GM23338 (cell line): ENCODE measurements at regions not wholly inside any gene's neighbourhood (a gene's known extent, or its start where the extent isn't known, plus 50 kb on each side); places are given as distances from the start of the nearest gene placed in this dataset.

ENCODE experiments used
- ATAC-seq: fragments of 200-7000 bp; cut with Tn5 transposase; 3 replicates; pipeline ENCODE4 v1.9.1; 2020
- DNase-seq: peaks from one replicate; pipeline ENCODE4 v3.0.0-alpha.2; 2015; ENCODE audit warnings: low spot score
- H2AFZ ChIP-seq: fragments of 200-600 bp; sonication (generic); 2 replicates; pipeline ENCODE4 v1.8.0; 2016; ENCODE audit warnings: antibody characterized with exemption, mild to moderate bottlenecking, moderate library complexity
- H3F3A ChIP-seq: fragments of 200-600 bp; sonication (generic); replicated peaks from 2 replicates; pipeline ENCODE4 v1.8.0; 2017; ENCODE audit warnings: antibody characterized with exemption, mixed run types, low read depth
- H3K27ac ChIP-seq: fragments of 200-600 bp; sonication (generic); 2 replicates; pipeline ENCODE4 v1.6.1; 2016; ENCODE audit warnings: low read depth
- H3K27me3 ChIP-seq: fragments of 200-600 bp; sonication (generic); 2 replicates; pipeline ENCODE4 v1.8.0; 2016; ENCODE audit warnings: mild to moderate bottlenecking, mixed run types, moderate library complexity; ENCODE audit not compliant: insufficient read depth
- H3K36me3 ChIP-seq: fragments of 200-600 bp; sonication (generic); 2 replicates; pipeline ENCODE4 v1.8.0; 2016; ENCODE audit warnings: mild to moderate bottlenecking; ENCODE audit not compliant: insufficient read depth
- H3K4me1 ChIP-seq: fragments of 200-600 bp; sonication (generic); 2 replicates; pipeline ENCODE4 v1.8.0; 2016; ENCODE audit warnings: mild to moderate bottlenecking, moderate library complexity; ENCODE audit not compliant: insufficient read depth
- H3K4me2 ChIP-seq: fragments of 200-600 bp; sonication (generic); 2 replicates; pipeline ENCODE4 v1.7.1; 2017; ENCODE audit warnings: mixed run types
- H3K4me3 ChIP-seq: fragments of 200-600 bp; sonication (generic); 2 replicates; pipeline ENCODE4 v1.6.1; 2016; ENCODE audit warnings: mixed run types
- H3K79me2 ChIP-seq: fragments of 200-600 bp; sonication (generic); replicated peaks from 2 replicates; pipeline ENCODE4 v1.8.0; 2017; ENCODE audit warnings: mild to moderate bottlenecking; ENCODE audit not compliant: insufficient read depth
- H3K9me2 ChIP-seq: fragments of 200-600 bp; sonication (generic); 2 replicates; pipeline ENCODE4 v1.8.0; 2017; ENCODE audit not compliant: insufficient read depth
- H4K20me1 ChIP-seq: fragments of 200-600 bp; sonication (generic); replicated peaks from 2 replicates; pipeline ENCODE4 v1.8.0; 2017; ENCODE audit warnings: mild to moderate bottlenecking; ENCODE audit not compliant: insufficient read depth
- H3K27ac Mint-ChIP-seq: 2 replicates; pipeline ENCODE4 v1.8.0; 2020; ENCODE audit warnings: inconsistent platforms, mild to moderate bottlenecking, moderate library complexity, mixed read lengths
- H3K27me3 Mint-ChIP-seq: 3 replicates; pipeline ENCODE4 v1.8.0; 2022; ENCODE audit warnings: low read depth, mild to moderate bottlenecking, moderate library complexity, mixed read lengths, inconsistent platforms; ENCODE audit not compliant: insufficient read depth, poor library complexity
- H3K36me3 Mint-ChIP-seq: 3 replicates; pipeline ENCODE4 v1.8.0; 2021; ENCODE audit warnings: low read depth, mild to moderate bottlenecking, inconsistent platforms, moderate library complexity, mixed read lengths
- H3K4me1 Mint-ChIP-seq: 3 replicates; pipeline ENCODE4 v1.8.0; 2020; ENCODE audit warnings: mild to moderate bottlenecking, inconsistent platforms, mixed read lengths
- H3K4me3 Mint-ChIP-seq: 3 replicates; pipeline ENCODE4 v1.8.0; 2021; ENCODE audit warnings: moderate library complexity, mild to moderate bottlenecking, inconsistent platforms, mixed read lengths
- H3K9me3 Mint-ChIP-seq: 3 replicates; pipeline ENCODE4 v1.8.0; 2020; ENCODE audit warnings: moderate library complexity, mild to moderate bottlenecking, inconsistent platforms, mixed read lengths
- EZH2phosphoT487 ChIP-seq: fragments of 200-600 bp; sonication (generic); IDR thresholded peaks from one replicate; pipeline ENCODE4 v1.8.1; 2018; ENCODE audit warnings: antibody characterized with exemption; ENCODE audit not compliant: unreplicated experiment
- POLR2AphosphoS5 ChIP-seq: IDR thresholded peaks from 2 replicates; pipeline ENCODE4 v1.6.1; 2016; ENCODE audit warnings: antibody characterized with exemption, low read depth
- REST ChIP-seq: IDR thresholded peaks from one replicate; pipeline ENCODE4 v1.6.1; 2018; ENCODE audit warnings: antibody characterized with exemption; ENCODE audit not compliant: unreplicated experiment
- STAT1 ChIP-seq: IDR thresholded peaks from one replicate; pipeline ENCODE4 v1.6.1; 2016; ENCODE audit warnings: antibody characterized with exemption; ENCODE audit not compliant: unreplicated experiment
- ZNF114 ChIP-seq: fragments of 250-450 bp; sonication (Bioruptor Pico); IDR thresholded peaks from 2 replicates; pipeline ENCODE4 v1.5.0; 2020; ENCODE audit warnings: mild to moderate bottlenecking, moderate library complexity
- ZNF331 ChIP-seq: fragments of 250-450 bp; sonication (Bioruptor Pico); IDR thresholded peaks from 2 replicates; pipeline ENCODE4 v1.5.0; 2020; ENCODE audit warnings: low read depth, mild to moderate bottlenecking, moderate library complexity
- ZNF462 ChIP-seq: fragments of 250-450 bp; sonication (Bioruptor Pico); IDR thresholded peaks from 2 replicates; pipeline ENCODE4 v1.5.0; 2020; ENCODE audit warnings: mild to moderate bottlenecking, moderate library complexity
- TF ChIP-seq, protein P1 (sequence below): IDR thresholded peaks from 2 replicates; pipeline ENCODE4 v1.6.1; 2016; ENCODE audit warnings: antibody characterized with exemption
- TF ChIP-seq, protein P2 (sequence below), 2 experiments: fragments of 200-600 bp in 1 of 2; sonication (generic) in 1 of 2; conservative IDR thresholded peaks; 2 replicates each; pipeline versions ENCODE4 v1.5.1 to v1.6.1; 2016 to 2017; ENCODE audit warnings: antibody characterized with exemption in 2 of 2, low read depth in 2 of 2, mild to moderate bottlenecking in 2 of 2, moderate library complexity in 1 of 2

DNA sequence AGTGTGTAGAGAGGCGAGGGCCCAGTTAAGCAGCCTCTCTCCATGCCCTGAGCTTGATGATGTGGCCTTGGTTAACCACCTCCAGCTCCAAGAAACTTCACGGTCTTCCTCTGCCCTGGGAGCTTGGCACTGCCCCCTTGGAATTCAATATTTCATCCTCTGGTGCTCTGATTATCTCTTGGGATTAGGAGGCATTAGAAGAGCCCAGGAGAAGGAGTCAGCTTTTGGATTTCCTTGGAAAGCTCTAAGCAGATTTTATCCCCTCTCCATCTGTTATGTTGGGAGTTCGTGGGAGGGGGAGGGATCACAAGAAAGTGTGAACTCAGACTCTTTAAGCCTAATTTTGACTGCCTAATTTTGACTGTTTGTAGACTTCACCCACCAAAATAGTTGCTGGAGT, 132.7 kb upstream of the AGBL1 start:
- Histone ChIP-seq H3F3A (no peaks in the 10 kb centered on the region), H3K27ac (no peak overlapping the region), H3K9me2 (no peaks in the 10 kb centered on the region; the same call in 1 of the 2 replicates), H2AFZ (no peak overlapping the region), H3K36me3 (no peaks in the 10 kb centered on the region), H3K79me2 (no peaks in the 10 kb centered on the region), H4K20me1 (no peaks in the 10 kb centered on the region), H3K4me3 (no peak overlapping the region), H3K4me2 (no peak overlapping the region), H3K27me3 (no peaks in the 10 kb centered on the region), H3K4me1 (no peaks in the 10 kb centered on the region)
- DNase-seq: no peak
- peaks cover 3% of the 10 kb centered on the region for H3K27me3 Mint-ChIP-seq
- no peaks in the 10 kb centered on the region for H3K36me3 Mint-ChIP-seq
- no peak overlapping the region for H3K27ac Mint-ChIP-seq
- TF ChIP-seq, protein P1, sequence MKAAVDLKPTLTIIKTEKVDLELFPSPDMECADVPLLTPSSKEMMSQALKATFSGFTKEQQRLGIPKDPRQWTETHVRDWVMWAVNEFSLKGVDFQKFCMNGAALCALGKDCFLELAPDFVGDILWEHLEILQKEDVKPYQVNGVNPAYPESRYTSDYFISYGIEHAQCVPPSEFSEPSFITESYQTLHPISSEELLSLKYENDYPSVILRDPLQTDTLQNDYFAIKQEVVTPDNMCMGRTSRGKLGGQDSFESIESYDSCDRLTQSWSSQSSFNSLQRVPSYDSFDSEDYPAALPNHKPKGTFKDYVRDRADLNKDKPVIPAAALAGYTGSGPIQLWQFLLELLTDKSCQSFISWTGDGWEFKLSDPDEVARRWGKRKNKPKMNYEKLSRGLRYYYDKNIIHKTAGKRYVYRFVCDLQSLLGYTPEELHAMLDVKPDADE: no peak
- no peak for TF ChIP-seq POLR2AphosphoS5
- TF ChIP-seq STAT1: no peak
- no peak for TF ChIP-seq ZNF331 (CRISPR knock-in tag)
- TF ChIP-seq ZNF114 (CRISPR knock-in tag): no peak
- no peak for TF ChIP-seq EZH2phosphoT487
- ATAC-seq: no peak
- H3K4me1 Mint-ChIP-seq: no peaks in the 10 kb centered on the region
- no peak overlapping the region for H3K4me3 Mint-ChIP-seq
- no peaks in the 10 kb centered on the region for H3K9me3 Mint-ChIP-seq

DNA sequence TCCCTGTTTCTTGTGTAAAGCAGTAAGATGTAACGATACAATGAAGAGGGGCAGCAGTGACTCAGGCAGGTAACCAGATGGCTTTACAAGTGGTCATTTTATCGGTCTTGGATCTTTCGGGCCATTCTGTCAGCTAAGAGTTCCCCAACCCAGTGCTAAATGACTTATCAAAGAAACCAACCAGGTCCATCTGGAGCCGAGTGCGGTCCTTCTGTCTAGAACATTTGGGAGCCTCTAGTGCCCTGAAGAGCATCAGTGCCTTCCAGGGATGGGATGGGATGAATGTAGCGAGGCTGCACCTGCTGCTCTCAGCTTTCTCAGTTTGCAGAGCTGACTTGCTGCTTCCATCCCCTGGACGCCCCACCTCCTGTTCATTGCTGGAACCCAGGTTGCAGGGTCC, 131.7 kb upstream of the AGBL1 start:
- Histone ChIP-seq H4K20me1 (no peaks in the 10 kb centered on the region), H3K27ac (no peak overlapping the region), H3K36me3 (no peaks in the 10 kb centered on the region), H3K79me2 (no peaks in the 10 kb centered on the region), H3K4me2 (no peak overlapping the region), H3K4me1 (no peaks in the 10 kb centered on the region), H3K4me3 (no peak overlapping the region), H3F3A (no peaks in the 10 kb centered on the region), H2AFZ (no peak overlapping the region), H3K9me2 (no peaks in the 10 kb centered on the region; the same call in 1 of the 2 replicates), H3K27me3 (no peaks in the 10 kb centered on the region)
- Mint-ChIP-seq H3K4me1 (no peaks in the 10 kb centered on the region), H3K36me3 (no peaks in the 10 kb centered on the region), H3K27ac (no peak overlapping the region), H3K9me3 (no peaks in the 10 kb centered on the region), H3K4me3 (no peak overlapping the region), H3K27me3 (peaks cover 3% of the 10 kb centered on the region)
- no peak for TF ChIP-seq ZNF462
- TF ChIP-seq STAT1: no peak
- no peak for TF ChIP-seq POLR2AphosphoS5
- TF ChIP-seq, protein P2, sequence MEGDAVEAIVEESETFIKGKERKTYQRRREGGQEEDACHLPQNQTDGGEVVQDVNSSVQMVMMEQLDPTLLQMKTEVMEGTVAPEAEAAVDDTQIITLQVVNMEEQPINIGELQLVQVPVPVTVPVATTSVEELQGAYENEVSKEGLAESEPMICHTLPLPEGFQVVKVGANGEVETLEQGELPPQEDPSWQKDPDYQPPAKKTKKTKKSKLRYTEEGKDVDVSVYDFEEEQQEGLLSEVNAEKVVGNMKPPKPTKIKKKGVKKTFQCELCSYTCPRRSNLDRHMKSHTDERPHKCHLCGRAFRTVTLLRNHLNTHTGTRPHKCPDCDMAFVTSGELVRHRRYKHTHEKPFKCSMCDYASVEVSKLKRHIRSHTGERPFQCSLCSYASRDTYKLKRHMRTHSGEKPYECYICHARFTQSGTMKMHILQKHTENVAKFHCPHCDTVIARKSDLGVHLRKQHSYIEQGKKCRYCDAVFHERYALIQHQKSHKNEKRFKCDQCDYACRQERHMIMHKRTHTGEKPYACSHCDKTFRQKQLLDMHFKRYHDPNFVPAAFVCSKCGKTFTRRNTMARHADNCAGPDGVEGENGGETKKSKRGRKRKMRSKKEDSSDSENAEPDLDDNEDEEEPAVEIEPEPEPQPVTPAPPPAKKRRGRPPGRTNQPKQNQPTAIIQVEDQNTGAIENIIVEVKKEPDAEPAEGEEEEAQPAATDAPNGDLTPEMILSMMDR (conservative IDR thresholded peaks at IDR 0.05; ENCODE audit: low read depth in 2 of 2): no peak
- TF ChIP-seq REST: no peak
- TF ChIP-seq ZNF331 (CRISPR knock-in tag): no peak
- ATAC-seq: no peak
- DNase-seq: no peak
